GM21619 (cell line): ENCODE measurements at regions not wholly inside any gene's neighbourhood (a gene's known extent, or its start where the extent isn't known, plus 50 kb on each side); places are given as distances from the start of the nearest gene placed in this dataset.

Experiments
- ATAC-seq: cut with Tn5 transposase; IDR thresholded peaks from one replicate; pipeline ENCODE4 v1.9.1; 2021; ENCODE audit not compliant: unreplicated experiment

- ATAC-seq: no peak
These were observed 67.6 kb upstream of the CTSC start for GRCh38 chr11:88404932-88405710.

DNA sequence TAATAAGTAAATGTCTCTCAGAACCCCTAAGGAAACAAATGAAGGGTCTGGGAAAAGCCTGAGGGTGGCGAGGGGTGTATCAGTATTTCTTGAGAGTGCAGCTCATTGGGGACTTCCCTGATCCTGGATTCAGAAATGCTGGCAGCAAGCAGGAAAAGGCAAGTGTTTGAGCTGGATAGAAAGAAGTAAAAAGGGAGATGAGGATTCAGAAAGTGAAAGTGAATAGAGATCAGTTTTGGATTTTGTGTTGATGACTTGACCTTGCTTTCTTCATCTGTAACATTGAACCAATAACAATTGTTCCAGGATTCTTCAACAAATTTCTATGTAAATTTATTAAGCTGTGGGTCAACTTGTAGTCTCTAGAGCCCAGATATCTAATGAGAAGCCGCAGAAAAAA, 66.9 kb upstream of the CTSC start:
- ATAC-seq: no peak

GRCh38 chr11:88402784-88403183, 65.2 kb upstream of the CTSC start:
- no peak for ATAC-seq

GRCh38 chr11:88402192-88402715, 64.7 kb upstream of the CTSC start:
- no peak for ATAC-seq

DNA sequence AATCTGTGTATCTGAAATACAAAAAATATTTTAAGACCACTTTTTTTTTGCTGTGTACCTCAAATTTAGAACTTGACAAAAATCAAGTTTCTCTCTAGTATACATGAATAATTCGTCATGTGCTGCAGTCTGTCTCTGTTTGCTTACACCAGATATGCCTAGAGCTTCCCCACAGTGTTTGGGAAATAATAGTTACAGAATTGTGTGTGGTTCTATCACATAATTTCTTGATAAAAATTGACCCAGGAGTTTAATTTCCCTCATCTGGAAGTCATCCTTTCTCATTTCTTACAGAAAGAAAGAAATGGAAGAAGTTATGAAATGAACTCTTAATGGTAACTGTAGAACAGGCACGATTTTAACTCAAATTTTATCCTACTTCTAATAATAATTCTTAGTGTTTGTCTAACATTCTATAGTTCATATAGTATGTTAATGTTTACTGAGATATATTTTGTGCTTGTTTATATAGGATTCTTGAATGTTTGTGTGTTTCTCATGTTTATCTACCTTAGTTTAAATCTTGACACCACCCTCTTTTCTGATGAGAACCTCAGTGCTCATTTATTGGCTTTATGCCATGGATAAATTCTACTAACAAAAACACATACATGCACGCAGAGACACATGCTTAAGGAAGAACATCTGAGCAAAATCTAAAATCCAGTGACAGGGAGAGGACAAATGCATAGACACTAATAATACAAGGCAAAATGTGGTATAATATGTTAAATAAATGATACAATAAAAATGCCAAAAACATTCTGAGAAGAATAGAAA, 61.4 kb upstream of the CTSC start:
- no peak for ATAC-seq

DNA sequence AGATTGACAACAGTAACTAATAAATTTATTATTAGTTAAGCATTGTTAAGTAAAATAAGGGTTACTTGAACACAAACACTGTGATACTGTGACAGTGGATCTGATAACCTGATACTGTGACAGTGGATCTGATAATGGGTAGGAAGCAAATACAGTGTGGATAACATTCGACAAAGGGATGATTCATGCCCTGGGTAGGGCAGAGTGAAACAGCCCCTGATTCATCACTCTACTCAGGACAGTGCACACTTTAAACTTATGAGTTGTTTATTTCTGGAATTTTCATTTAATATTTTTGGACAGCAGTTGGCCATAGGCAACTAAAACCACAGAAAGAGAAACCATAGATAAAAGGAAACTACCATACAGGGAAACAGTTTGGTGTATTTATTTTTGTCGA, 60.8 kb upstream of the CTSC start:
- no peak for ATAC-seq

- ATAC-seq: no peak
These were observed 52.7 kb upstream of the CTSC start for GRCh38 chr11:88390254-88390653.

- ATAC-seq: no peak
These were observed 50.4 kb upstream of the CTSC start for GRCh38 chr11:88387957-88388356.
